WTC11 (cell line): ENCODE measurements at regions not wholly inside any gene's neighbourhood (a gene's known extent, or its start where the extent isn't known, plus 50 kb on each side); places are given as distances from the start of the nearest gene placed in this dataset.

Experiments
- ATAC-seq: fragments of 200-7000 bp; cut with Tn5 transposase; 2 replicates; pipeline ENCODE4 v1.10.0; 2021; ENCODE audit warnings: mild to moderate bottlenecking, moderate library complexity
- CTCF ChIA-PET: fragments of 300-600 bp; sonication (Branson Sonifier 250); formaldehyde crosslinking; loops from one replicate; lab custom pipeline; 2021; ENCODE audit warnings: antibody characterized with exemption; lab: Charles Lee
- POLR2A ChIA-PET: fragments of 350-600 bp; sonication (Branson Sonifier 250); formaldehyde crosslinking; loops from one replicate; lab custom pipeline; 2021; ENCODE audit warnings: antibody characterized with exemption; lab: Charles Lee
- DNase-seq: peaks from one replicate; pipeline ENCODE4 v3.0.0; 2021; ENCODE audit warnings: low spot score
- H3K27ac Mint-ChIP-seq: 2 replicates; pipeline ENCODE4 v1.8.0; 2021; ENCODE audit warnings: mixed read lengths
- H3K27me3 Mint-ChIP-seq: 2 replicates; pipeline ENCODE4 v1.8.0; 2021; ENCODE audit warnings: low read depth, mild to moderate bottlenecking, moderate library complexity, mixed read lengths
- H3K36me3 Mint-ChIP-seq: 2 replicates; pipeline ENCODE4 v1.8.0; 2021; ENCODE audit warnings: mixed read lengths
- H3K4me1 Mint-ChIP-seq: 2 replicates; pipeline ENCODE4 v1.8.0; 2022; ENCODE audit warnings: mixed read lengths
- H3K4me3 Mint-ChIP-seq: 2 replicates; pipeline ENCODE4 v1.8.0; 2021; ENCODE audit warnings: mild to moderate bottlenecking, moderate library complexity, mixed read lengths
- H3K9me3 Mint-ChIP-seq: 2 replicates; pipeline ENCODE4 v1.8.0; 2021; ENCODE audit warnings: mixed read lengths
- AFF4 ChIP-seq: sonication (generic); formaldehyde crosslinking; IDR thresholded peaks from 2 replicates; pipeline ENCODE4 v1.8.1; 2023; ENCODE audit warnings: mild to moderate bottlenecking, missing genetic modification reagents, borderline replicate concordance
- AR ChIP-seq: fragments of 250-450 bp; sonication (Bioruptor Pico); IDR thresholded peaks from 2 replicates; pipeline ENCODE4 v1.9.0; 2021; ENCODE audit warnings: mild to moderate bottlenecking
- ATF1 ChIP-seq: sonication (generic); formaldehyde crosslinking; IDR thresholded peaks from 2 replicates; pipeline ENCODE4 v1.8.1; 2023; ENCODE audit warnings: mild to moderate bottlenecking, moderate library complexity, missing genetic modification reagents
- ATF6 ChIP-seq: sonication (generic); formaldehyde crosslinking; IDR thresholded peaks from 2 replicates; pipeline ENCODE4 v1.8.1; 2023; ENCODE audit warnings: mild to moderate bottlenecking, missing genetic modification reagents
- CBFB ChIP-seq: sonication (generic); formaldehyde crosslinking; IDR thresholded peaks from 2 replicates; pipeline ENCODE4 v1.8.1; 2022; ENCODE audit warnings: mild to moderate bottlenecking, low read depth, missing genetic modification reagents
- CREB1 ChIP-seq: sonication (generic); formaldehyde crosslinking; IDR thresholded peaks from 2 replicates; pipeline ENCODE4 v1.8.0; 2023; ENCODE audit warnings: mild to moderate bottlenecking, missing genetic modification reagents
- FOXP4 ChIP-seq: sonication (generic); formaldehyde crosslinking; IDR thresholded peaks from 2 replicates; pipeline ENCODE4 v1.8.0; 2022; ENCODE audit warnings: mild to moderate bottlenecking, missing genetic modification reagents
- JAZF1 ChIP-seq: fragments of 250-450 bp; sonication (Bioruptor Pico); IDR thresholded peaks from 2 replicates; pipeline ENCODE4 v1.9.0; 2021; ENCODE audit warnings: moderate library complexity, mild to moderate bottlenecking, inconsistent platforms
- PREB ChIP-seq: sonication (generic); formaldehyde crosslinking; IDR thresholded peaks from 2 replicates; pipeline ENCODE4 v1.8.1; 2022; ENCODE audit warnings: mild to moderate bottlenecking, missing genetic modification reagents, moderate library complexity, borderline replicate concordance
- RORB ChIP-seq: fragments of 250-450 bp; sonication (Bioruptor Pico); IDR thresholded peaks from 2 replicates; pipeline ENCODE4 v1.9.0; 2021; ENCODE audit warnings: mild to moderate bottlenecking
- SOX15 ChIP-seq: fragments of 250-450 bp; sonication (Bioruptor Pico); IDR thresholded peaks from 2 replicates; pipeline ENCODE4 v1.9.0; 2021; ENCODE audit warnings: mild to moderate bottlenecking
- TEAD4 ChIP-seq: sonication (generic); formaldehyde crosslinking; IDR thresholded peaks from 2 replicates; pipeline ENCODE4 v1.8.0; 2022; ENCODE audit warnings: mild to moderate bottlenecking, missing genetic modification reagents
- ZBTB21 ChIP-seq: sonication (generic); formaldehyde crosslinking; IDR thresholded peaks from 2 replicates; pipeline ENCODE4 v1.8.1; 2023; ENCODE audit warnings: mild to moderate bottlenecking, missing genetic modification reagents, borderline replicate concordance
- ZNF416 ChIP-seq: fragments of 250-450 bp; sonication (Bioruptor Pico); IDR thresholded peaks from 2 replicates; pipeline ENCODE4 v1.9.0; 2021; ENCODE audit warnings: mild to moderate bottlenecking, inconsistent platforms
- ZNF671 ChIP-seq: fragments of 250-450 bp; sonication (Bioruptor Pico); IDR thresholded peaks from 2 replicates; pipeline ENCODE4 v1.8.0; 2021; ENCODE audit warnings: mild to moderate bottlenecking

GRCh38 chr2:81002906-81003305, 698.4 kb upstream of the LRRTM1 start (continued):
- no peak for TF ChIP-seq PREB

GRCh38 chr2:80987466-80987865, 682.9 kb upstream of the LRRTM1 start:
- no peak overlapping the region for H3K27ac Mint-ChIP-seq
- TF ChIP-seq ATF1 (CRISPR knock-in tag), result no peak
- no peak for TF ChIP-seq AFF4
- no peak for TF ChIP-seq JAZF1 (CRISPR knock-in tag)
- no peak for TF ChIP-seq CREB1
- no peak for TF ChIP-seq AR (CRISPR knock-in tag)
- no peak for TF ChIP-seq ZBTB21 (CRISPR knock-in tag)
- H3K4me3 Mint-ChIP-seq, result no peak overlapping the region

GRCh38 chr2:80969900-80970299, 665.3 kb upstream of the LRRTM1 start:
- Mint-ChIP-seq H3K27ac (no peak overlapping the region), H3K4me3 (no peak overlapping the region), H3K36me3 (peaks cover 10% of the 10 kb centered on the region), H3K9me3 (peaks cover 49% of the 10 kb centered on the region), H3K27me3 (no peaks in the 10 kb centered on the region), H3K4me1 (no peaks in the 10 kb centered on the region)
- ATAC-seq (no peak), DNase-seq (no peak)
- POLR2A ChIA-PET, result no interaction called here
- TF ChIP-seq SOX15 (CRISPR knock-in tag) (no peak), ZNF671 (CRISPR knock-in tag) (no peak), ZNF416 (CRISPR knock-in tag) (no peak), FOXP4 (CRISPR knock-in tag) (no peak), ATF6 (CRISPR knock-in tag) (no peak), TEAD4 (no peak), ZBTB21 (CRISPR knock-in tag) (no peak), RORB (CRISPR knock-in tag) (no peak), CBFB (CRISPR knock-in tag) (no peak)
- CTCF ChIA-PET, result no interaction called here

More at GRCh38 chr2:80987466-80987865, 682.9 kb upstream of the LRRTM1 start:
- H3K4me1 Mint-ChIP-seq, result peaks cover 4% of the 10 kb centered on the region; the same call in 1 of the 2 replicates
- H3K27me3 Mint-ChIP-seq, result no peaks in the 10 kb centered on the region
- ChIA-PET CTCF (no interaction called here), POLR2A (no interaction called here)
- peaks cover 10% of the 10 kb centered on the region for H3K36me3 Mint-ChIP-seq
- DNase-seq (no peak), ATAC-seq (no peak)
- H3K9me3 Mint-ChIP-seq, result peaks cover 26% of the 10 kb centered on the region
